Neural crest cell (in vitro differentiated cells): ENCODE measurements at regions not wholly inside any gene's neighbourhood (a gene's known extent, or its start where the extent isn't known, plus 50 kb on each side); places are given as distances from the start of the nearest gene placed in this dataset.

Experiments used
- DNase-seq: peaks from one replicate; pipeline ENCODE4 v3.0.0; 2021; ENCODE audit warnings: low read depth, mixed read lengths, low spot score
- H3K27ac Mint-ChIP-seq: one replicate; pipeline ENCODE4 v1.8.0; 2021; ENCODE audit warnings: mild to moderate bottlenecking, mixed read lengths; ENCODE audit not compliant: unreplicated experiment
- H3K27me3 Mint-ChIP-seq: 2 replicates; pipeline ENCODE4 v1.8.0; 2021; ENCODE audit warnings: low read depth, mild to moderate bottlenecking, mixed read lengths
- H3K36me3 Mint-ChIP-seq: 2 replicates; pipeline ENCODE4 v1.8.0; 2021; ENCODE audit warnings: low read depth, mild to moderate bottlenecking, mixed read lengths
- H3K4me1 Mint-ChIP-seq: 2 replicates; pipeline ENCODE4 v1.8.0; 2021; ENCODE audit warnings: mixed read lengths
- H3K4me3 Mint-ChIP-seq: one replicate; pipeline ENCODE4 v1.8.0; 2021; ENCODE audit warnings: mild to moderate bottlenecking, mixed read lengths
- H3K9me3 Mint-ChIP-seq: 2 replicates; pipeline ENCODE4 v1.8.0; 2021; ENCODE audit warnings: mixed read lengths
- TF ChIP-seq, protein P1 (sequence below): fragments of 200-600 bp; sonication (generic); conservative IDR thresholded peaks from 2 replicates; pipeline ENCODE4 v1.5.0; 2021; ENCODE audit warnings: antibody characterized with exemption, mild to moderate bottlenecking

DNA sequence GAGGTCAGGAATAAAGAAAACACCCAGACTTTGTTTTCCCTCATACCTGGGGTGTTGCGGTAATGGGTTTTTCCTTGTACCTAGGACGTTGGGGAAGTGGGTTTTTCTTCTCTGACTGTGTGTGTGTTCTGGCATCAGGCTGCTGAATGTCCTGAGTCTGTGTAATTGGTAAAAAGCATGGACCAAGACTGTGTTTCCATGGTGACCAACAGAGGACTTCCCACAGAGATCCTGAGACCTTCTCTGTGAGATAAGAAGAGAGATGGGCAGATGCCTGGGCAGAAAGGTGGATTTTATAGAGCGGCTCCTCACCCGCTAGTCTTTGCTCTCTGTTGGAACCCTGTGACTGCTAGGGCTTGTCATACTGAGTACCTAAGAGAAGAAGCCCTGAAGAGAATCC lies 135.4 kb upstream of the GGTLC1 start:
- Mint-ChIP-seq H3K4me1 (no peaks in the 10 kb centered on the region), H3K27ac (no peak overlapping the region), H3K27me3 (peaks cover 12% of the 10 kb centered on the region), H3K36me3 (no peaks in the 10 kb centered on the region), H3K9me3 (no peaks in the 10 kb centered on the region), H3K4me3 (no peak overlapping the region)
- DNase-seq = no peak
- TF ChIP-seq, protein P1, sequence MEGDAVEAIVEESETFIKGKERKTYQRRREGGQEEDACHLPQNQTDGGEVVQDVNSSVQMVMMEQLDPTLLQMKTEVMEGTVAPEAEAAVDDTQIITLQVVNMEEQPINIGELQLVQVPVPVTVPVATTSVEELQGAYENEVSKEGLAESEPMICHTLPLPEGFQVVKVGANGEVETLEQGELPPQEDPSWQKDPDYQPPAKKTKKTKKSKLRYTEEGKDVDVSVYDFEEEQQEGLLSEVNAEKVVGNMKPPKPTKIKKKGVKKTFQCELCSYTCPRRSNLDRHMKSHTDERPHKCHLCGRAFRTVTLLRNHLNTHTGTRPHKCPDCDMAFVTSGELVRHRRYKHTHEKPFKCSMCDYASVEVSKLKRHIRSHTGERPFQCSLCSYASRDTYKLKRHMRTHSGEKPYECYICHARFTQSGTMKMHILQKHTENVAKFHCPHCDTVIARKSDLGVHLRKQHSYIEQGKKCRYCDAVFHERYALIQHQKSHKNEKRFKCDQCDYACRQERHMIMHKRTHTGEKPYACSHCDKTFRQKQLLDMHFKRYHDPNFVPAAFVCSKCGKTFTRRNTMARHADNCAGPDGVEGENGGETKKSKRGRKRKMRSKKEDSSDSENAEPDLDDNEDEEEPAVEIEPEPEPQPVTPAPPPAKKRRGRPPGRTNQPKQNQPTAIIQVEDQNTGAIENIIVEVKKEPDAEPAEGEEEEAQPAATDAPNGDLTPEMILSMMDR = no peak

DNA sequence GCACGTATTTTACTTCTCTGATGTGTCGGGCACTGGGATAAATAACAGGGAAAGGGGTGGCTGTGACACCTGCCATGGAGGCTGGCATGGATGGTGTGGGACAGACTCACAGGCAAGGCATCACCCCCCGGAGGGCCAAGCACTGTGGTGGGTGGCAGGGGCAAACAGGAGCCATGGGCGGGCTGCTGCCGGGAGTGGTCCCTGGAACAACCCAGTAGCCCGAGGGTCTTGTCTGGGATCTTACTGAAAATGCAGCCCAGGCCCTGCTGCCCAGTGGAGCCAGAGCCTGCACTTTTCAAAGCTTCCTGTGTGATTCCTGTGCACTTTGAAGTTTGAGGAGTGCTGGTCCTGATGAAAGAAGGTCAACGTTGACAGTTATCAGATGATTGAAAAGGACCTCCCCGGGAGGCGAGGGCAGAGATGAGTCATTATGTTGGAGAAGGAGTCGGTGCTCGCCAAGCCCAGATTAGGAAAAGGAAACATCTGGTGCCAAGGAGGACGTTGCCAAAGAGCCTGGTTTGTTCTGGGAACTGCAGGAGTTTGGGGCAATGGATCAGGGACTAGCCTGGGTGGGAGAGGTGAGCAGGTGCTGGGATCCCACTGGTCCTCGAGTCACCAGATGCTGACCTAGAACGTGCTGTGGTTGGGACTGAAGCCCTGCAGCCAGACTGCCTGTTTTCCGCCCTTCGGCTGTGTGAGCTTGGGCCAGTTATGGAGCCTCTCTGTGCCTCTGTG lies 130.0 kb upstream of the GGTLC1 start:
- Mint-ChIP-seq H3K9me3 (no peaks in the 10 kb centered on the region), H3K4me1 (no peaks in the 10 kb centered on the region), H3K36me3 (no peaks in the 10 kb centered on the region), H3K27me3 (peaks cover 7% of the 10 kb centered on the region), H3K4me3 (no peak overlapping the region), H3K27ac (no peak overlapping the region)
- no peak for DNase-seq
- TF ChIP-seq, protein P1 = no peak

DNA sequence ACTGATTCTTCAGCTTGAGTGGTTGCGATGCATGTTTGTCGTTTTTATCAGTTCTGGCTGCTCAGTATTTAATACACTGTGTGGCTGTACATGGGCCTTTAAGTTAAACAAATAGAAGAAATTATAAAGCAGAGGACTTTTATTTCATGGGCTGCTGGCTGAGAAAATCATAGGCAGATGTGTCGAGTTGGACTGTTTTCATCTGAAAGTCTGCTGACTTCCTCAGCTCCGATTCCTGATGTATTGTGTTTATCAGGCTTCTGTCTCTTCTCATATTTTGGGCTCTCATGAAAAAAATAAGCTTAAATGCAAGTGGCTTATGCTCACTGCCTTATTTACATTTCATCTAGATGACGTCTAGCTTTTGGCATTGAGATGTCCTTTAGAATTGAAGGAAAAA lies 129.5 kb upstream of the GGTLC1 start:
- H3K9me3 Mint-ChIP-seq = no peaks in the 10 kb centered on the region
- no peak overlapping the region for H3K27ac Mint-ChIP-seq
- H3K36me3 Mint-ChIP-seq = no peaks in the 10 kb centered on the region
- no peaks in the 10 kb centered on the region for H3K4me1 Mint-ChIP-seq
- TF ChIP-seq, protein P1 = no peak
- H3K4me3 Mint-ChIP-seq = no peak overlapping the region
- no peak for DNase-seq
- peaks cover 3% of the 10 kb centered on the region for H3K27me3 Mint-ChIP-seq

DNA sequence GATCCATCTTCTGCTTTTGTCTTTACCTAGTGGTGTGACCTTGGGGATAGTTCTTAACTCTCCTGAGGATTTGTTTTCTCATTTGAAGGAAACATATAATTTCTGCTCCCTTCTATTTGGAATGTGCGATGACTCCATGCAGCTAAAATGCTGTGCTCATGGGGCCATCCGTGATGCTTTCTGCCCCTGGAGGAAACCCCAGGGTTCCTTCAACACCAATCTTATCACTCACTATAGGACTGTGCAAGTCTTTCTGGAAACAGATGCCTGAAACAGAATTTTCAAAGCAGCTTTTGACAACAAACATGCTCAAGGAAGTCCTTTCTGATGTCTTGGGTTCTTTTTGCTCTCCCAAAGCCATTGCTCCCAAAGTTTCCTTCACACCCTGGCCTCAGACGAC lies 128.8 kb upstream of the GGTLC1 start:
- Mint-ChIP-seq H3K4me1 (no peaks in the 10 kb centered on the region), H3K27ac (no peak overlapping the region), H3K36me3 (no peaks in the 10 kb centered on the region), H3K4me3 (no peak overlapping the region), H3K27me3 (peaks cover under 1% of the 10 kb centered on the region), H3K9me3 (no peaks in the 10 kb centered on the region)
- TF ChIP-seq, protein P1 = no peak
- DNase-seq = no peak

DNA sequence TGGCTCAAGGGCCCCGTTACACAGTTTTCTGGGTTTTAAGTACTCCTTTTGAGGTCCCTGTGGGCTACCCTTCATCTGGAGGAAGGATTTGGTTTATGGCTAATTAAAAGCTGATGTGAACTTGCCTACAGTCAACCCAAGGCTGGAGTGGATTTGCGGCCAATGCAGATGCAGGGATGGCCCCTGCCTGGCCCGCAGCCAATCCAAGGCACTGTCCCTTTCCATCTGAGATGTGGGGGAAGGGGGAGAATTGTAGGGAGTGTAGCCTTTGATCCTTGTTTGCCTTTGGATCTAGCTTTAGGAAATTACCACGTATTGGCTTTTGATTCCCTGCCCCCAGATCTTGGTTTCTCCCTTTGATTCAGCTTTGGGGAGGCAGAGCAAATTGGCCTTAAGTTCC lies 128.0 kb upstream of the GGTLC1 start:
- Mint-ChIP-seq H3K9me3 (no peaks in the 10 kb centered on the region), H3K4me3 (no peak overlapping the region), H3K36me3 (no peaks in the 10 kb centered on the region), H3K4me1 (no peaks in the 10 kb centered on the region), H3K27me3 (no peaks in the 10 kb centered on the region), H3K27ac (no peak overlapping the region)
- DNase-seq = no peak
- TF ChIP-seq, protein P1 = no peak
